ENCODE measurements at regions not wholly inside any gene's neighbourhood (a gene's known extent, or its start where the extent isn't known, plus 50 kb on each side); places are given as distances from the start of the nearest gene placed in this dataset.

DNA sequence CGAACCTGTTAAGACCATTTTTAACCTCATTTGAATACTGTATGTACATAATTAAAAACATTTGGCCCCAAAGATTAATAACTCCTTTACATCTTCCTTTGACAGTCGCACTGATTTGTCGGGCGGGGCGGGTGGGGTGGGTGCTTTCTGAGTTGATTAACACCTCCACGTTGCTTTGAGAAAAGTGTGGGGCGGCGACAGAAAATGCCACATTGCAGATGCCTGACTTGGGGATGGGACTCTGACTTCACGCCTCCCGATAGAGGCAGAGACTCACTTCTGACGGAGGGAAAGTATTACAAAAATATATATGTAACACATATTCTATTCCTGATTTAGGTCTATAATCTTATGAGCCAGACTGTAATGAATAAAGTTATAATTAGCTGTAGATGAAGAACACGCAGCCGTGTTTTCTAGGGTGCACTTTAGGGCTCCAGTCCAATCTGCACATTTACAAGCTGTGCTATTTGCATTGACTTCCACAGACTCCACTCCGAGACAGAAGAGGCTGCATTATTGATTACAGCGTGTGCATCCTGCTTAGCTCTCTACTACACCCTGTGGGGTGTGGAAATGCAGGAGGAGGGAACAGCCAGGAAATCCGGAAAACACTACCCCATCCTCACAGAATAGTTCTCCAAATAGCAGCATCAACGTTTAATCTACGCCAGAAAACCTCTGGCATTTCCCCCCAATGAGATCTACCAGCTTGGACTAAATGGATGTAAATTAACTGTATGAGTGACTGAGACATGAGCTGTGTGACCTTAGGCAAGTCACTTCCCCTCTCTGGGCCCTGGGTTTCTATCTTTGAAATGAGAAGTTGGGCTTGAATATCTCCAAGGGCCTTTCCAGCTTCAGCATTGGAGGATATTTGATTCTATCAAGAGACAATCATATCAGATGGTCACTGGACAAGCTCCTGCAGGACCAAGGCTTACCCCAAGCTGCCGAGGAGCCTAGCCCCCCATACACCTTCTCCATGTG is 308.0 kb downstream of the RRAGC start:
- TF ChIP-seq, protein P1, sequence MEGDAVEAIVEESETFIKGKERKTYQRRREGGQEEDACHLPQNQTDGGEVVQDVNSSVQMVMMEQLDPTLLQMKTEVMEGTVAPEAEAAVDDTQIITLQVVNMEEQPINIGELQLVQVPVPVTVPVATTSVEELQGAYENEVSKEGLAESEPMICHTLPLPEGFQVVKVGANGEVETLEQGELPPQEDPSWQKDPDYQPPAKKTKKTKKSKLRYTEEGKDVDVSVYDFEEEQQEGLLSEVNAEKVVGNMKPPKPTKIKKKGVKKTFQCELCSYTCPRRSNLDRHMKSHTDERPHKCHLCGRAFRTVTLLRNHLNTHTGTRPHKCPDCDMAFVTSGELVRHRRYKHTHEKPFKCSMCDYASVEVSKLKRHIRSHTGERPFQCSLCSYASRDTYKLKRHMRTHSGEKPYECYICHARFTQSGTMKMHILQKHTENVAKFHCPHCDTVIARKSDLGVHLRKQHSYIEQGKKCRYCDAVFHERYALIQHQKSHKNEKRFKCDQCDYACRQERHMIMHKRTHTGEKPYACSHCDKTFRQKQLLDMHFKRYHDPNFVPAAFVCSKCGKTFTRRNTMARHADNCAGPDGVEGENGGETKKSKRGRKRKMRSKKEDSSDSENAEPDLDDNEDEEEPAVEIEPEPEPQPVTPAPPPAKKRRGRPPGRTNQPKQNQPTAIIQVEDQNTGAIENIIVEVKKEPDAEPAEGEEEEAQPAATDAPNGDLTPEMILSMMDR (IDR thresholded peaks at IDR 0.05), result no peak
- TF ChIP-seq EZH2phosphoT487 (IDR thresholded peaks at IDR 0.05) (no peak), EZH2 (IDR thresholded peaks at IDR 0.05) (no peak)
